HT1080 (cell line): ENCODE measurements at regions not wholly inside any gene's neighbourhood (a gene's known extent, or its start where the extent isn't known, plus 50 kb on each side); places are given as distances from the start of the nearest gene placed in this dataset. TPM values are rescaled to one million over a fixed set of nuclear protein-coding genes. Genes with fewer than 3 reads are reported as not detected.

Experiments
- DNase-seq: peaks from one replicate; pipeline ENCODE4 v3.0.0-alpha.2; 2015; ENCODE audit warnings: low read depth
- small RNA-seq: library from RNA; depleted of rRNA; stranded (forward); fragments of <200 nt; gene quantifications from one replicate; pipeline ENCODE3, GENCODE V24; 2014

- peak; percentile 18 for DNase-seq
These were observed 53.9 kb upstream of the SETBP1 start for GRCh38 chr18:44626807-44627206.

- DNase-seq = peak; percentile 74
These were observed 53.4 kb upstream of the SETBP1 start for GRCh38 chr18:44627280-44627679.

GRCh38 chr18:44629406-44629805 is 51.3 kb upstream of the SETBP1 start:
- DNase-seq = no peak

GRCh38 chr18:44630118-44630517 is 50.6 kb upstream of the SETBP1 start:
- DNase-seq = no peak

Small RNAs in the stretch of these regions (small RNA-seq; reads per million reads assigned to genes)
- not detected for gene RNA5SP455
